Keratinocyte (primary cell): ENCODE measurements at regions not wholly inside any gene's neighbourhood (a gene's known extent, or its start where the extent isn't known, plus 50 kb on each side); places are given as distances from the start of the nearest gene placed in this dataset.

ENCODE experiments used
- CTCF ChIP-seq, 3 experiments: IDR thresholded peaks in 1 of 3; conservative IDR thresholded peaks in 1 of 3; optimal IDR thresholded peaks in 1 of 3; 2 replicates in 2 of 3; 3 replicates in 1 of 3; pipeline versions ENCODE3 to v1.5.1; 2011; ENCODE audit warnings: low read length in 3 of 3, mild to moderate bottlenecking in 3 of 3, moderate library complexity in 2 of 3, control low read depth in 1 of 3, inconsistent platforms in 1 of 3; ENCODE audit not compliant: insufficient read depth in 2 of 3; ENCODE audit errors: extremely low read depth in 1 of 3
- EZH2 ChIP-seq: IDR thresholded peaks from one replicate; pipeline ENCODE4 v1.6.1; 2012; ENCODE audit warnings: inconsistent platforms, mild to moderate bottlenecking, low read length, moderate library complexity

- TF ChIP-seq EZH2 (no peak), CTCF (optimal IDR thresholded peaks at IDR 0.05 in 1 of 3, IDR thresholded peaks at IDR 0.05 in 1 of 3, conservative IDR thresholded peaks at IDR 0.05 in 1 of 3; ENCODE audit: extremely low read depth in 1 of 3, insufficient read depth in 2 of 3, low read length in 3 of 3) (no peak)
Observed at GRCh38 chr2:207233731-207234130, 68.0 kb upstream of the KLF7 start.
